HEK293 (cell line): ENCODE measurements at regions not wholly inside any gene's neighbourhood (a gene's known extent, or its start where the extent isn't known, plus 50 kb on each side); places are given as distances from the start of the nearest gene placed in this dataset.

Experiments
- CTCF ChIA-PET: fragments of 350-600 bp; formaldehyde crosslinking; extraction: SDS; loops from one replicate; lab custom pipeline; 2021; ENCODE audit warnings: antibody characterized with exemption; lab: Yijun Ruan, JAX
- POLR2A ChIA-PET: fragments of 300-600 bp; formaldehyde crosslinking; extraction: SDS; loops from one replicate; lab custom pipeline; 2020; ENCODE audit warnings: antibody characterized with exemption, inconsistent platforms; lab: Yijun Ruan, JAX
- H3K27ac ChIP-seq: fragments of 200-500 bp; sonication (Bioruptor generic); 2 replicates; pipeline ENCODE4 v1.5.1; 2014; ENCODE audit warnings: low read depth, low read length, control low read depth, inconsistent platforms; ENCODE audit errors: extremely low read depth
- H3K36me3 ChIP-seq, 2 experiments: fragments of 200-500 bp in 1 of 2; sonication (Bioruptor generic) in 1 of 2; 1 replicate in 1 of 2; 2 replicates in 1 of 2; pipeline ENCODE4 v1.5.1; 2014 to 2017; ENCODE audit warnings: inconsistent platforms in 2 of 2, low read length in 2 of 2; ENCODE audit not compliant: control insufficient read depth in 2 of 2, insufficient read depth in 1 of 2
- H3K4me1 ChIP-seq: fragments of 200-500 bp; sonication (Bioruptor generic); 2 replicates; pipeline ENCODE4 v1.5.1; 2014; ENCODE audit warnings: mild to moderate bottlenecking, low read length, inconsistent platforms; ENCODE audit not compliant: control insufficient read depth, insufficient read depth
- H3K4me3 ChIP-seq: 2 replicates; pipeline ENCODE4 v1.5.1; 2011; ENCODE audit warnings: low read depth, mild to moderate bottlenecking, control low read depth, low read length, moderate library complexity
- H3K9me3 ChIP-seq: fragments of 200-500 bp; sonication (Bioruptor generic); 2 replicates; pipeline ENCODE4 v1.5.1; 2014; ENCODE audit warnings: low read depth, low read length, inconsistent platforms; ENCODE audit not compliant: control insufficient read depth, insufficient read depth
- GFI1B ChIP-seq: fragments of 450-650 bp; formaldehyde crosslinking; IDR thresholded peaks from 2 replicates; pipeline ENCODE4 v1.5.1; 2016; ENCODE audit warnings: missing biosample characterization, missing genetic modification characterization
- GLI2 ChIP-seq: fragments of 450-650 bp; formaldehyde crosslinking; IDR thresholded peaks from 2 replicates; pipeline ENCODE4; 2017; ENCODE audit warnings: missing biosample characterization, missing genetic modification characterization, low read depth, borderline replicate concordance
- KLF1 ChIP-seq: fragments of 450-650 bp; formaldehyde crosslinking; IDR thresholded peaks from 2 replicates; pipeline ENCODE4 v1.5.1; 2016; ENCODE audit warnings: missing biosample characterization, missing genetic modification characterization
- OSR2 ChIP-seq: fragments of 450-650 bp; formaldehyde crosslinking; IDR thresholded peaks from 2 replicates; pipeline ENCODE4 v1.5.1; 2016; ENCODE audit warnings: missing biosample characterization, missing genetic modification characterization
- SETDB1 ChIP-seq: IDR thresholded peaks from one replicate; pipeline ENCODE4 v1.6.1; 2017; ENCODE audit warnings: mild to moderate bottlenecking, low read length, moderate library complexity, mixed read lengths; ENCODE audit not compliant: insufficient read length
- SP3 ChIP-seq: fragments of 450-650 bp; formaldehyde crosslinking; IDR thresholded peaks from 2 replicates; pipeline ENCODE4 v1.5.1; 2016; ENCODE audit warnings: missing biosample characterization, missing genetic modification characterization
- YY1 ChIP-seq: fragments of 450-650 bp; formaldehyde crosslinking; IDR thresholded peaks from 2 replicates; pipeline ENCODE4 v1.5.1; 2018; ENCODE audit warnings: missing biosample characterization, missing genetic modification characterization
- ZBTB17 ChIP-seq: fragments of 450-650 bp; formaldehyde crosslinking; IDR thresholded peaks from 2 replicates; pipeline ENCODE4 v1.5.1; 2016; ENCODE audit warnings: missing biosample characterization, missing genetic modification characterization
- ZNF10 ChIP-seq: fragments of 450-650 bp; formaldehyde crosslinking; IDR thresholded peaks from 2 replicates; pipeline ENCODE4 v1.5.1; 2017; ENCODE audit warnings: missing biosample characterization, missing genetic modification characterization
- ZNF114 ChIP-seq: fragments of 450-650 bp; formaldehyde crosslinking; IDR thresholded peaks from 2 replicates; pipeline ENCODE4 v1.5.0; 2017; ENCODE audit warnings: missing biosample characterization, missing genetic modification characterization
- ZNF157 ChIP-seq: fragments of 450-650 bp; formaldehyde crosslinking; IDR thresholded peaks from 2 replicates; pipeline ENCODE4 v1.5.1; 2016; ENCODE audit warnings: missing biosample characterization, missing genetic modification characterization
- ZNF19 ChIP-seq: fragments of 450-650 bp; formaldehyde crosslinking; IDR thresholded peaks from 2 replicates; pipeline ENCODE4; 2016; ENCODE audit warnings: missing biosample characterization, missing genetic modification characterization, low read depth
- ZNF239 ChIP-seq: fragments of 450-650 bp; formaldehyde crosslinking; IDR thresholded peaks from 2 replicates; pipeline ENCODE4 v1.5.1; 2016; ENCODE audit warnings: missing biosample characterization, missing genetic modification characterization
- ZNF37A ChIP-seq: fragments of 450-650 bp; IDR thresholded peaks from 2 replicates; pipeline ENCODE4 v1.5.1; 2018; ENCODE audit warnings: missing biosample characterization, missing genetic modification characterization
- ZNF433 ChIP-seq: fragments of 450-650 bp; formaldehyde crosslinking; IDR thresholded peaks from 2 replicates; pipeline ENCODE4 v1.5.1; 2016; ENCODE audit warnings: missing biosample characterization, missing genetic modification characterization, low read depth
- ZNF610 ChIP-seq: fragments of 450-650 bp; formaldehyde crosslinking; IDR thresholded peaks from 2 replicates; pipeline ENCODE4 v1.5.1; 2016; ENCODE audit warnings: missing biosample characterization, missing genetic modification characterization, borderline replicate concordance
- ZNF624 ChIP-seq: fragments of 450-650 bp; formaldehyde crosslinking; IDR thresholded peaks from 2 replicates; pipeline ENCODE4 v1.5.1; 2017; ENCODE audit warnings: missing biosample characterization, missing genetic modification characterization
- ZNF626 ChIP-seq: fragments of 450-650 bp; sonication (Bioruptor Pico); formaldehyde crosslinking; IDR thresholded peaks from 2 replicates; pipeline ENCODE4 v1.5.1; 2018; ENCODE audit warnings: missing biosample characterization, missing genetic modification characterization, inconsistent platforms
- ZNF830 ChIP-seq: fragments of 450-650 bp; IDR thresholded peaks from 2 replicates; pipeline ENCODE4 v1.5.0; 2018; ENCODE audit warnings: missing biosample characterization, missing genetic modification characterization, low read depth, mild to moderate bottlenecking, moderate library complexity
- TF ChIP-seq, protein P1 (sequence below): fragments of 450-650 bp; formaldehyde crosslinking; IDR thresholded peaks from 2 replicates; pipeline ENCODE4 v1.5.1; 2016; ENCODE audit warnings: missing biosample characterization, missing genetic modification characterization, borderline replicate concordance
- TF ChIP-seq, protein P2 (sequence below): fragments of 450-650 bp; formaldehyde crosslinking; IDR thresholded peaks from 2 replicates; pipeline ENCODE4 v1.5.1; 2017; ENCODE audit warnings: missing biosample characterization, missing genetic modification characterization
- TF ChIP-seq, protein P3 (sequence below): fragments of 450-650 bp; formaldehyde crosslinking; optimal IDR thresholded peaks from 2 replicates; pipeline ENCODE3; 2016; ENCODE audit warnings: missing biosample characterization, mild to moderate bottlenecking, missing genetic modification characterization
- TF ChIP-seq, protein P4 (sequence below): fragments of 450-650 bp; formaldehyde crosslinking; IDR thresholded peaks from 2 replicates; pipeline ENCODE4 v1.5.1; 2016; ENCODE audit warnings: missing biosample characterization, missing genetic modification characterization

DNA sequence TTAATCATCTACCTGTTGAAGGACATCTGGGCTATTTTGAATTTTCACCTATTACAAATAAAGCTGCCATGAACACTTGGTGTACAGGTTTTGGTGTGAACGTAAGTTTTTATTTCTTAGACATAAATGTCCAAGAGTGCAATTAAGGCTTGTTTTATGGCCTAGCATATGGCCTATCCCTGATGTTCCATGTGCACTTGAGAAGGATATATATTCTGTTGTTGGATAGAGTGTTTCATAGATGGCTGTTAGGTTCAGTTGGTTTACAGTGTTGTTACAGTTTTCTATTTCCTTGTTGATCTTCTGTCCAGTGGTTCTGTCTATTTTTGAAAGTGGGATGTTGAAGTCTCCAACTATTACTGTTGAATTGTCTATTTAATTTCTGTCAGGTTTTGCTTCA, 61.2 kb upstream of the NFASC start:
- Histone ChIP-seq H3K4me1 (no peaks in the 10 kb centered on the region), H3K4me3 (no peak overlapping the region), H3K9me3 (no peaks in the 10 kb centered on the region), H3K27ac (no peak overlapping the region), H3K36me3 (no peaks in the 10 kb centered on the region)
- no peak for TF ChIP-seq ZBTB17 (tag by site-specific recombination)
- TF ChIP-seq OSR2 (tag by site-specific recombination), result no peak
- no peak for TF ChIP-seq ZNF624 (tag by site-specific recombination)
- no peak for TF ChIP-seq ZNF239 (tag by site-specific recombination)
- TF ChIP-seq ZNF10 (tag by site-specific recombination), result no peak
- no peak for TF ChIP-seq ZNF433 (tag by site-specific recombination)
- TF ChIP-seq, protein P1, sequence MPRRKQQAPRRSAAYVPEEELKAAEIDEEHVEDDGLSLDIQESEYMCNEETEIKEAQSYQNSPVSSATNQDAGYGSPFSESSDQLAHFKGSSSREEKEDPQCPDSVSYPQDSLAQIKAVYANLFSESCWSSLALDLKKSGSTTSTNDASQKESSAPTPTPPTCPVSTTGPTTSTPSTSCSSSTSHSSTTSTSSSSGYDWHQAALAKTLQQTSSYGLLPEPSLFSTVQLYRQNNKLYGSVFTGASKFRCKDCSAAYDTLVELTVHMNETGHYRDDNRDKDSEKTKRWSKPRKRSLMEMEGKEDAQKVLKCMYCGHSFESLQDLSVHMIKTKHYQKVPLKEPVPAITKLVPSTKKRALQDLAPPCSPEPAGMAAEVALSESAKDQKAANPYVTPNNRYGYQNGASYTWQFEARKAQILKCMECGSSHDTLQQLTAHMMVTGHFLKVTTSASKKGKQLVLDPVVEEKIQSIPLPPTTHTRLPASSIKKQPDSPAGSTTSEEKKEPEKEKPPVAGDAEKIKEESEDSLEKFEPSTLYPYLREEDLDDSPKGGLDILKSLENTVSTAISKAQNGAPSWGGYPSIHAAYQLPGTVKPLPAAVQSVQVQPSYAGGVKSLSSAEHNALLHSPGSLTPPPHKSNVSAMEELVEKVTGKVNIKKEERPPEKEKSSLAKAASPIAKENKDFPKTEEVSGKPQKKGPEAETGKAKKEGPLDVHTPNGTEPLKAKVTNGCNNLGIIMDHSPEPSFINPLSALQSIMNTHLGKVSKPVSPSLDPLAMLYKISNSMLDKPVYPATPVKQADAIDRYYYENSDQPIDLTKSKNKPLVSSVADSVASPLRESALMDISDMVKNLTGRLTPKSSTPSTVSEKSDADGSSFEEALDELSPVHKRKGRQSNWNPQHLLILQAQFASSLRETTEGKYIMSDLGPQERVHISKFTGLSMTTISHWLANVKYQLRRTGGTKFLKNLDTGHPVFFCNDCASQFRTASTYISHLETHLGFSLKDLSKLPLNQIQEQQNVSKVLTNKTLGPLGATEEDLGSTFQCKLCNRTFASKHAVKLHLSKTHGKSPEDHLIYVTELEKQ (tag by site-specific recombination), result no peak
- TF ChIP-seq ZNF19, result no peak
- TF ChIP-seq GLI2 (tag by site-specific recombination), result no peak
- TF ChIP-seq, protein P2, sequence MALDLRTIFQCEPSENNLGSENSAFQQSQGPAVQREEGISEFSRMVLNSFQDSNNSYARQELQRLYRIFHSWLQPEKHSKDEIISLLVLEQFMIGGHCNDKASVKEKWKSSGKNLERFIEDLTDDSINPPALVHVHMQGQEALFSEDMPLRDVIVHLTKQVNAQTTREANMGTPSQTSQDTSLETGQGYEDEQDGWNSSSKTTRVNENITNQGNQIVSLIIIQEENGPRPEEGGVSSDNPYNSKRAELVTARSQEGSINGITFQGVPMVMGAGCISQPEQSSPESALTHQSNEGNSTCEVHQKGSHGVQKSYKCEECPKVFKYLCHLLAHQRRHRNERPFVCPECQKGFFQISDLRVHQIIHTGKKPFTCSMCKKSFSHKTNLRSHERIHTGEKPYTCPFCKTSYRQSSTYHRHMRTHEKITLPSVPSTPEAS (tag by site-specific recombination), result no peak
- no peak for TF ChIP-seq ZNF610
- TF ChIP-seq ZNF626, result no peak
- TF ChIP-seq GFI1B (tag by site-specific recombination), result no peak
- no peak for TF ChIP-seq ZNF114 (tag by site-specific recombination)
- no peak for TF ChIP-seq ZNF37A (tag by site-specific recombination)
- no peak for TF ChIP-seq SETDB1
- TF ChIP-seq, protein P3, sequence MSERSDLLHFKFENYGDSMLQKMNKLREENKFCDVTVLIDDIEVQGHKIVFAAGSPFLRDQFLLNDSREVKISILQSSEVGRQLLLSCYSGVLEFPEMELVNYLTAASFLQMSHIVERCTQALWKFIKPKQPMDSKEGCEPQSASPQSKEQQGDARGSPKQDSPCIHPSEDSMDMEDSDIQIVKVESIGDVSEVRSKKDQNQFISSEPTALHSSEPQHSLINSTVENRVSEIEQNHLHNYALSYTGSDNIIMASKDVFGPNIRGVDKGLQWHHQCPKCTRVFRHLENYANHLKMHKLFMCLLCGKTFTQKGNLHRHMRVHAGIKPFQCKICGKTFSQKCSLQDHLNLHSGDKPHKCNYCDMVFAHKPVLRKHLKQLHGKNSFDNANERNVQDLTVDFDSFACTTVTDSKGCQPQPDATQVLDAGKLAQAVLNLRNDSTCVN (tag by site-specific recombination), result no peak
- TF ChIP-seq KLF1, result no peak
- no peak for TF ChIP-seq SP3 (tag by site-specific recombination)
- no peak for TF ChIP-seq ZNF830 (tag by site-specific recombination)
- CTCF ChIA-PET, result interaction anchor here (0.6 to 8.7 kb wide), 5 partner anchors 13 to 243 kb away, joined by 3 to 401 read pairs (median 179); no protein-coding TSS in a partner anchor
- POLR2A ChIA-PET, result no interaction called here

DNA sequence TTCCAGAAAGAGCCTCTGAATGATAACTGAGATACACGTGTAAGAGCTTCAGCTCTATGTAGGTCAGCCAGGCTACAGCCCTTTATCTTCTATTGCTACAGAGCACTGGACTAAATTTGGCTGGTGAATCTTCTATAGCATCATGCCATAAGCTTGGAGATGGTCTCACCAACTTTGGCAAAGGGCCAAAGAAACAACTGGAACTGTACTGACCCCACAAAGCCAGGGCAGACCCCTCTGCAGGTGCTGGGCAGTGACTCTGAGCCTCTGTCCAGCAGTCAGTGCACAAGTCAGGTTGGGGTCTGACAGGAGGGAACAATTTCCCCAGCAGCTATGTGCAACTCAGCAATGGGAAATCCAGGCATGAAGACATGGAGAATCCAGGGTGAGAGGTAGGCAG, 57.8 kb upstream of the NFASC start:
- no peak overlapping the region for H3K27ac ChIP-seq
- H3K9me3 ChIP-seq, result no peaks in the 10 kb centered on the region
- no peak overlapping the region for H3K4me3 ChIP-seq
- H3K4me1 ChIP-seq, result no peaks in the 10 kb centered on the region
- H3K36me3 ChIP-seq, result no peaks in the 10 kb centered on the region
- CTCF ChIA-PET, result interaction anchor here (0.7 to 8.7 kb wide), 9 partner anchors 9 to 606 kb away, joined by 4 to 181 read pairs (median 8); no protein-coding TSS in a partner anchor
- TF ChIP-seq, protein P4, sequence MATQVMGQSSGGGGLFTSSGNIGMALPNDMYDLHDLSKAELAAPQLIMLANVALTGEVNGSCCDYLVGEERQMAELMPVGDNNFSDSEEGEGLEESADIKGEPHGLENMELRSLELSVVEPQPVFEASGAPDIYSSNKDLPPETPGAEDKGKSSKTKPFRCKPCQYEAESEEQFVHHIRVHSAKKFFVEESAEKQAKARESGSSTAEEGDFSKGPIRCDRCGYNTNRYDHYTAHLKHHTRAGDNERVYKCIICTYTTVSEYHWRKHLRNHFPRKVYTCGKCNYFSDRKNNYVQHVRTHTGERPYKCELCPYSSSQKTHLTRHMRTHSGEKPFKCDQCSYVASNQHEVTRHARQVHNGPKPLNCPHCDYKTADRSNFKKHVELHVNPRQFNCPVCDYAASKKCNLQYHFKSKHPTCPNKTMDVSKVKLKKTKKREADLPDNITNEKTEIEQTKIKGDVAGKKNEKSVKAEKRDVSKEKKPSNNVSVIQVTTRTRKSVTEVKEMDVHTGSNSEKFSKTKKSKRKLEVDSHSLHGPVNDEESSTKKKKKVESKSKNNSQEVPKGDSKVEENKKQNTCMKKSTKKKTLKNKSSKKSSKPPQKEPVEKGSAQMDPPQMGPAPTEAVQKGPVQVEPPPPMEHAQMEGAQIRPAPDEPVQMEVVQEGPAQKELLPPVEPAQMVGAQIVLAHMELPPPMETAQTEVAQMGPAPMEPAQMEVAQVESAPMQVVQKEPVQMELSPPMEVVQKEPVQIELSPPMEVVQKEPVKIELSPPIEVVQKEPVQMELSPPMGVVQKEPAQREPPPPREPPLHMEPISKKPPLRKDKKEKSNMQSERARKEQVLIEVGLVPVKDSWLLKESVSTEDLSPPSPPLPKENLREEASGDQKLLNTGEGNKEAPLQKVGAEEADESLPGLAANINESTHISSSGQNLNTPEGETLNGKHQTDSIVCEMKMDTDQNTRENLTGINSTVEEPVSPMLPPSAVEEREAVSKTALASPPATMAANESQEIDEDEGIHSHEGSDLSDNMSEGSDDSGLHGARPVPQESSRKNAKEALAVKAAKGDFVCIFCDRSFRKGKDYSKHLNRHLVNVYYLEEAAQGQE, result peak; percentile 58
- TF ChIP-seq ZNF19 (no peak), ZNF239 (tag by site-specific recombination) (no peak), YY1 (tag by site-specific recombination) (no peak), ZNF157 (tag by site-specific recombination) (no peak)
- POLR2A ChIA-PET, result no interaction called here
